Embryonic facial prominence (tissue), 1 donor: ENCODE measurements at regions not wholly inside any gene's neighbourhood (a gene's known extent, or its start where the extent isn't known, plus 50 kb on each side); places are given as distances from the start of the nearest gene placed in this dataset.
"Not testable (repeated sequence)": the region's sequence is repeated elsewhere in the genome, so short reads cannot be mapped to it uniquely, and the experiment has no call there.

ENCODE experiments used
- DNase-seq: peaks from one replicate; pipeline ENCODE4 v3.0.0-alpha.2; 2016; ENCODE audit errors: extremely low spot score

DNA sequence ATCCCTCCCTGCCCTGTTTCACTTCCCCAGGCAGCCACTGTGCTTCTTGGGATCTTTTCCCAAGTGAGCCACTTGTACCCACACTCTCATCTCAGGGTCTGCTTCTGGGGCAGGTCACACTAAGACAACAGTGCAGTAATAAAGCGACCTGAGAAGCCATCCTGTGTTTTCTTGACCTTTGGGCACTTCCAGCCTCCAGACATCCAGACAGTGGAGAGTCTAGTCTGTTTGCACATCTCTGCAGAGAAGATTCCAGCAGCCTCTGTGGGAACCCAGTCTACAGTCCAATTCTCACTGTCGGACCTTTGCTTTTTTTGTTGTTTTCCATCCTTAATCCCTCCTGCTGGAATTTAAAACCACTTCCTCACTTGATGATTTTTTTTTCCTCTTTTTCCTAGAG, 50.3 kb upstream of the ATP6AP2 start:
- no peak for DNase-seq

- DNase-seq, result no peak
Observed at GRCh38 chrX:40527543-40527942, 53.2 kb upstream of the ATP6AP2 start.

DNA sequence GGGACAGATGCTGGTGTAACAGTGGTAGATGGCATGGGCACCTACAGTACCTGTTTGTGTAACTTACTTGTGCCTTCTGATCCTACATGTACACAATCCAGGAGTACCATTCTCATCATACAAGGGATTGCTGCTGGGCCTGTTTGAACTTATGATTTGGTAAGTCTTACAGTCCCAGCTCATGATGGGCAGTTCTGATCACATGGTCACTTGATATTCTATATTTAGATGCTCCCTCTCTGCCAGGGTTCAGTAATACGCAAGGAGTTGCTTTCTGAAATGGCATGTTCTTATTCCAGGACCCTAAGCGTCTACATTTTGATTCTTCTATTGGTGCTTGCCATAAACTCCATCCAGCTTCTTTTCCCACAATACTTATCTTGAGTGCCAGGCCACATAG, 54.4 kb upstream of the ATP6AP2 start:
- no peak for DNase-seq

GRCh38 chrX:40525901-40526300, 54.9 kb upstream of the ATP6AP2 start:
- DNase-seq, result not testable (repeated sequence)

GRCh38 chrX:40524423-40524822, 56.3 kb upstream of the ATP6AP2 start:
- no peak for DNase-seq

- DNase-seq, result no peak
Observed at GRCh38 chrX:40523852-40524251, 56.9 kb upstream of the ATP6AP2 start.

- no peak for DNase-seq
Observed at GRCh38 chrX:40521868-40522450, 58.8 kb upstream of the ATP6AP2 start.

GRCh38 chrX:40514376-40514775, 66.4 kb upstream of the ATP6AP2 start:
- no peak for DNase-seq

DNA sequence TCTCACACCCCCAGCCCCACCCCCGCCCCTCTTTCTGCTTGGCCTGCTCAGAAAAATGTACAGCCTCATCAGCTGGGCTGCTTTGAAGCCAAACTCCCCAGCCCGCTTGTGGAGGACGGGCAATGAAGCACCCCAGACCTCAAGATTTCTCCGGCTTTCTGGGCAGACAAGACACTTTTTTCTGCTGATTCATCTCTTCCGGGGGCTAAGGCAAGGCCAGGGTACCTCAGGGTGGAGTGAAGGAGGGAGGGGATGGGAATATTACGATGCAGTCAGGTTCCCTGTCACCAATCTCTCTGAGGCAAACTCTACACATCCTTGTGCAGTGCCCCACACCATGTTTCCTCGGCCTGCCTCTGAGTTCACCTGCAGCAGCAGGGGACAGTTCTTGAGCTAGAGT, 66.9 kb upstream of the ATP6AP2 start:
- no peak for DNase-seq

DNA sequence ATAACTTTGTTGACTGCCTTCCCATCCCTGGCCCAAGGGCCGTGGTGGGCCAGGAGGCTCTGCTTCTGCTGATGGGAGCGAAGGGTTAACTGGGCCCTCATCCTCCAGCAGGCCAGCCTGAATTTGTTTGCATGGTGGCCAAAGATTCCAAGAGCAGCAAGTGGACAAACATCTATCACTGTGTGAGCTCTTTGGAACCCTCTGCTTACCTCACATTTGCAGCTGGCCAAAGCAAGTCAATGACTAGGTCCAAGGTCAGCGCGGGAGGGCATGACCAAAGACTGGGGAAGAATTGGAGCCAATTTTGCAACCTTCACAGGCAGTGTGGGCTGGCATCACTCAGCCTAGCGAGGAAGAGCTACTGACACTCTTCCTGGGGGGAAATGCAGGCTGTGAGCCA, 67.8 kb upstream of the ATP6AP2 start:
- no peak for DNase-seq

DNA sequence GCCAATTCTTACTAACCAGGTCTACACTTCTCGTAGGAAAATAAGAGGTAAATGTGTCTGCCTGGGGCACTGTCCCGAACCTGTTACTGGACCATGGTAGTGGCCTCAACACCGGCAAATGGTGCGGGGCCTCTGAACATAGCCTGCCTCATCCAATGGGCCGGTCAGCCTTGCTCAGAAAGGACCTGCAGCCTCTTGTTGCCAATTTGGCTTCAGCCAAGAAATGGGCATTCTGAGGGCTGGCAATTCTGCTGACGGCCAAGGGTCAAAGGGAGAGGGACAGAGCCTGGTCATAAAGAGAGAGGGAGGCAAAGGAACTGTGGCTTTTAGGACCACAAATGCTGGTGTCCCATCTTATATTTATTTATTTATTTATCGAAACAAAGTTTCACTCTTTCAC, 69.5 kb upstream of the ATP6AP2 start:
- no peak for DNase-seq

GRCh38 chrX:40508560-40508959, 72.2 kb upstream of the ATP6AP2 start:
- no peak for DNase-seq

DNA sequence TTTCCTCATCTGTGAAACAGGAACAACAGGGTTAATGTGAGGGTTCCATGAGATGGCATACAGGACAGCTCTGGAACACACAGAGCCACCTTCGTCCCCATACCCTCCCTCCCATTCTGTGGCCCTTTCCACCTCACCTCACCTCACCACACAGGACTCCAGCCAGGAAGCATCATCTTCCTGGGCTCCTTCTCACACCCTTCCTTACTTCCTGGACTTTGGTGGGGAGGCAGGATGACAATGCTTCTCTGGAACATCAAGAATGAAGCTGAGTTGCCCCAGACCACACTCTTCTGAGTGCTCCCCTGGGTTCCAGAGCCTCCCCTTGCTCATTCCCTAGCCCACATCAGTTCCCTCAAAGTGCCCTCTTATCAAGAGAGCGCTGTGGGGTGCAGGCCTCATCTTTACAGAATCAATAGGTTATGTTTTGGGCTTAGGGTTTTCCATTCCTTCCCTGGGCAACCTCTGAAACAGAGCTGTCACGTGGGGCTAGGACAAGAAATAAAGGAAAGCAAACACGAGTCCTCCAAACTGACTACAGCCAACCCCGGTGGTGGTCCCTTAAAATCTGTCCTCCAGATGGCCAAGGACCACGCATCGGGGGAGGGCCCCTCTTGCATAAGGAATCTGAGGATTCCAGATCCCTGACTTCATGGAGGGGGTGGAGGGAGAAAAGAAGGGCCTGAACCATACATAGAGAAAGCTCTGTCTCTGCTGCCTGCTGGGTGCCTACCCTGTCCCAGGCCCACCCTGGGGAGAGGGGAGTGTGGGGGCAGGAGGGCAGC, 74.4 kb upstream of the ATP6AP2 start:
- DNase-seq, result no peak

- DNase-seq, result peak; percentile 9
Observed at GRCh38 chrX:40504801-40505605, 75.8 kb upstream of the ATP6AP2 start.

- no peak for DNase-seq
Observed at GRCh38 chrX:40503094-40503493, 77.7 kb upstream of the ATP6AP2 start.

DNA sequence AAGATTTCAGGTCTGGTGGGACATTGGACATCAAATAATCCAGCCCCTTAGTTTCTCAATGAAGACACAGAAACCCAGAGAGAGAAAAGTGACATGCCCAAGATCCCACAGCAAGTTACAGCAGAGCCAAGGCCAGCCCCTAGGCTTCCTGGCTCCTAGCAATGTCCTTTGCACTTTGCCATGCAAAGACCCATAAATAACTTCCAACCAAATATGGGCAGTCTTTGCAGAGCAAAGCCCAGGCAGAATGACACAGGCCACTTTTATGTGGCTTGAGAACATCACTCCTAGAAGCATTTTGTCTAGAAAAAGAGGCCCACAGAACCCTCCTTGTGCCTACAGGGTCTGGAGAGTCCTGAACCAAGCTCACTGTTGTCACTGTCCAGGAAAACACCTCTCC, 78.1 kb upstream of the ATP6AP2 start:
- no peak for DNase-seq

- DNase-seq, result no peak
Observed at GRCh38 chrX:40501164-40501855, 79.5 kb upstream of the ATP6AP2 start.

- DNase-seq, result peak; percentile 39
Observed at GRCh38 chrX:40496728-40497127, 84.0 kb upstream of the ATP6AP2 start.

- no peak for DNase-seq
Observed at GRCh38 chrX:40495659-40496058, 85.1 kb upstream of the ATP6AP2 start.

GRCh38 chrX:40494005-40494404, 86.8 kb upstream of the ATP6AP2 start:
- no peak for DNase-seq

DNA sequence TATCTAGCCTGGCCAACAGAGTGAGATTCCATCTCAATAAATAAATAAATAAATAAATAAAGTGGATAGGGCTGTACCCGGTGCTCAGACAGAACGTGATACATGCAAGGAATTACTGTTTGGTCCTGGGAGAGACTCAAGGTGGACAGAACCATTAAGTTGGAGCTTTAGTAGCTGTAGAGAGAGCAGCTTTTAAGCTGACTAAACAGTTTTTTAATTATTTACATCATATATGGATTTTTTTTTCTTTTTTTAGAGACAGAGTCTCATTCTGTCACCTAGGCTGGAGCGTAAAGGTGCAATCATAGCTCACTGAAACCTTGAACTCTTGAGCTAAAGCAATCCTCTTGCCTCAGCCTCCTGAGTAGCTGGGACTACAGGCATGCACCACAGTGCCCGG, 92.5 kb upstream of the ATP6AP2 start:
- no peak for DNase-seq

DNA sequence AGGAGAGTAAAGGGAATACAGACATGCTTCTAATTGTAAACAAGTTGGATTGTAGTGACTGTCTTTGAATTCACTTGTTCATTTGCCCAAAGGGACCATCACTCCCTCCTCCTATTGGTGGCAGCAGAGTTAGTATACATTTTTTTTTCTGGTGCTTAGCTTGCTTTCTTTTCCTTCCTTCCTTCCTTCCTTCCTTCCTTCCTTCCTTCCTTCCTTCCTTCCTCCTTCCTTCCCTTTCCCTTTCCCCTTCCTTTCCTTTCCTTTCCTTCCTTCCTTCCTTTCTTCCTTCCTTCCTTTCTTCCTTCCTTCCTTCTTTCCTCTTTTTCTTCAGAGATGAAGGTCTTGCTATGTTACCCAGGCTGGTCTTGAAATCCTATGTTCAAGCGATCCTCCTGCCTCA, 94.8 kb upstream of the ATP6AP2 start:
- no peak for DNase-seq
